Prostate gland (tissue), 2 donors: ENCODE measurements at regions not wholly inside any gene's neighbourhood (a gene's known extent, or its start where the extent isn't known, plus 50 kb on each side); places are given as distances from the start of the nearest gene placed in this dataset.

Experiments
- POLR2A ChIP-seq: fragments of 450-650 bp; IDR thresholded peaks from one replicate; pipeline ENCODE4 v1.6.1; 2016; ENCODE audit warnings: antibody characterized with exemption, mild to moderate bottlenecking
- POLR2AphosphoS5 ChIP-seq: sonication (generic); formaldehyde crosslinking; IDR thresholded peaks from one replicate; pipeline ENCODE4 v1.6.1; 2017; ENCODE audit warnings: antibody characterized with exemption
- TF ChIP-seq, protein P1 (sequence below), 4 experiments: fragments of 200-600 bp in 2 of 4; fragments of 450-650 bp in 2 of 4; sonication (generic) in 2 of 4; IDR thresholded peaks; 1 replicate in 3 of 4; 2 replicates in 1 of 4; pipeline ENCODE4 v1.5.1; 2016 to 2019; ENCODE audit warnings: antibody characterized with exemption in 4 of 4, mild to moderate bottlenecking in 2 of 4, moderate library complexity in 2 of 4

DNA sequence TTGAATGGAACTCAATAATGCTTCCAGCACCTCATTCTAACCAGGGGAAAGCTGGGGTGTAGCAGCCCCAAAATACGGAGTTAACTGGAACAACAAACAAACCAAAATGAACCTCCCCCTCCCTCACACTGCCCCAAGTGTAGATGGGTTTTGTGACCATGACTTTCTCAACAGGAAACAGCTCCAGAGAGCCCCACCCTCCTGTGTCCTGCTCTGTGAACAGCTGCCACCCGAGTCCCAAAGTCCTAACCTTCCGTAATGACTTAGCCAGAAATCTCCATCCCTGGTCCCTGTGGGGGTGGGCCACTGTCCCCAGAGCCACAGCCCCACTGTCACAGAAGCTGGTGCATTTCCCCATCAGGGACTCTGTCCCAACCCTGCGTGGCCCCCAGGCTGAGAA lies 155.4 kb downstream of the CRYBB2 start:
- no peak for TF ChIP-seq POLR2AphosphoS5
- TF ChIP-seq, protein P1, sequence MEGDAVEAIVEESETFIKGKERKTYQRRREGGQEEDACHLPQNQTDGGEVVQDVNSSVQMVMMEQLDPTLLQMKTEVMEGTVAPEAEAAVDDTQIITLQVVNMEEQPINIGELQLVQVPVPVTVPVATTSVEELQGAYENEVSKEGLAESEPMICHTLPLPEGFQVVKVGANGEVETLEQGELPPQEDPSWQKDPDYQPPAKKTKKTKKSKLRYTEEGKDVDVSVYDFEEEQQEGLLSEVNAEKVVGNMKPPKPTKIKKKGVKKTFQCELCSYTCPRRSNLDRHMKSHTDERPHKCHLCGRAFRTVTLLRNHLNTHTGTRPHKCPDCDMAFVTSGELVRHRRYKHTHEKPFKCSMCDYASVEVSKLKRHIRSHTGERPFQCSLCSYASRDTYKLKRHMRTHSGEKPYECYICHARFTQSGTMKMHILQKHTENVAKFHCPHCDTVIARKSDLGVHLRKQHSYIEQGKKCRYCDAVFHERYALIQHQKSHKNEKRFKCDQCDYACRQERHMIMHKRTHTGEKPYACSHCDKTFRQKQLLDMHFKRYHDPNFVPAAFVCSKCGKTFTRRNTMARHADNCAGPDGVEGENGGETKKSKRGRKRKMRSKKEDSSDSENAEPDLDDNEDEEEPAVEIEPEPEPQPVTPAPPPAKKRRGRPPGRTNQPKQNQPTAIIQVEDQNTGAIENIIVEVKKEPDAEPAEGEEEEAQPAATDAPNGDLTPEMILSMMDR (IDR thresholded peaks at IDR 0.05): no peak
- TF ChIP-seq POLR2A: no peak
